ENCODE measurements at regions not wholly inside any gene's neighbourhood (a gene's known extent, or its start where the extent isn't known, plus 50 kb on each side); places are given as distances from the start of the nearest gene placed in this dataset.

GRCh38 chr20:58022711-58023110 is 205.7 kb downstream of the ANKRD60 start:
- H3K9me3 ChIP-seq = no peaks in the 10 kb centered on the region
- peaks cover 1% of the 10 kb centered on the region for H3K4me1 ChIP-seq
- DNase-seq = no peak
- H3K36me3 ChIP-seq = no peaks in the 10 kb centered on the region
- H3K27ac ChIP-seq = no peak overlapping the region
- H3K27me3 ChIP-seq = no peaks in the 10 kb centered on the region
- no peak overlapping the region for H3K4me3 ChIP-seq
- no peak for TF ChIP-seq CTCF (IDR thresholded peaks at IDR 0.05)
- intact Hi-C loops (cut with DNase I) = no loop called here
- no peak overlapping the region for H3K9ac ChIP-seq (ENCODE audit: low read depth in 2 of 2, low read length in 2 of 2)

GRCh38 chr20:58021481-58021880 is 207.0 kb downstream of the ANKRD60 start:
- no peak for TF ChIP-seq CTCF (IDR thresholded peaks at IDR 0.05)
- Histone ChIP-seq H3K4me3 (no peak overlapping the region), H3K27ac (no peak overlapping the region), H3K27me3 (no peaks in the 10 kb centered on the region), H3K4me1 (peaks cover 6% of the 10 kb centered on the region), H3K9me3 (no peaks in the 10 kb centered on the region), H3K36me3 (no peaks in the 10 kb centered on the region), H3K9ac (ENCODE audit: low read depth in 2 of 2, low read length in 2 of 2) (no peak overlapping the region)
- intact Hi-C loops (cut with DNase I) = no loop called here
- DNase-seq = no peak

GRCh38 chr20:58020656-58021454 is 207.6 kb downstream of the ANKRD60 start:
- H3K9me3 ChIP-seq = no peaks in the 10 kb centered on the region
- intact Hi-C loops (cut with DNase I) = no loop called here
- DNase-seq = no peak

GRCh38 chr20:58019850-58020625 is 208.4 kb downstream of the ANKRD60 start:
- no peak overlapping the region for H3K27ac ChIP-seq
- TF ChIP-seq CTCF (IDR thresholded peaks at IDR 0.05) = no peak
- intact Hi-C loops (cut with DNase I) = no loop called here

More at GRCh38 chr20:58020656-58021454, 207.6 kb downstream of the ANKRD60 start:
- no peak for TF ChIP-seq CTCF (IDR thresholded peaks at IDR 0.05)
- H3K9ac ChIP-seq (ENCODE audit: low read depth in 2 of 2, low read length in 2 of 2) = no peak overlapping the region
- peaks cover 6% of the 10 kb centered on the region for H3K4me1 ChIP-seq
- no peaks in the 10 kb centered on the region for H3K27me3 ChIP-seq
- H3K4me3 ChIP-seq = no peak overlapping the region
- no peaks in the 10 kb centered on the region for H3K36me3 ChIP-seq
- no peak overlapping the region for H3K27ac ChIP-seq

GRCh38 chr20:58019027-58019849 is 209.2 kb downstream of the ANKRD60 start:
- intact Hi-C loops (cut with DNase I) = no loop called here
- Histone ChIP-seq H3K36me3 (no peaks in the 10 kb centered on the region), H3K4me1 (peaks cover 6% of the 10 kb centered on the region), H3K27me3 (no peaks in the 10 kb centered on the region), H3K27ac (no peak overlapping the region), H3K9ac (ENCODE audit: low read depth in 2 of 2, low read length in 2 of 2) (no peak overlapping the region), H3K9me3 (no peaks in the 10 kb centered on the region), H3K4me3 (no peak overlapping the region)
- DNase-seq = peak; percentile 16
- TF ChIP-seq CTCF (IDR thresholded peaks at IDR 0.05) = no peak

More at GRCh38 chr20:58019850-58020625, 208.4 kb downstream of the ANKRD60 start:
- H3K27me3 ChIP-seq = no peaks in the 10 kb centered on the region
- DNase-seq = no peak
- no peaks in the 10 kb centered on the region for H3K9me3 ChIP-seq
- H3K4me1 ChIP-seq = peaks cover 6% of the 10 kb centered on the region
- H3K36me3 ChIP-seq = no peaks in the 10 kb centered on the region
- no peak overlapping the region for H3K9ac ChIP-seq (ENCODE audit: low read depth in 2 of 2, low read length in 2 of 2)
- H3K4me3 ChIP-seq = no peak overlapping the region
